Heart right ventricle (tissue), 16 donors: ENCODE measurements at regions not wholly inside any gene's neighbourhood (a gene's known extent, or its start where the extent isn't known, plus 50 kb on each side); places are given as distances from the start of the nearest gene placed in this dataset.

Experiments
- ATAC-seq, 8 donors: fragments of 200-7000 bp; cut with Tn5 transposase; one replicate each; pipeline ENCODE4 v1.9.1; 2020; ENCODE audit warnings: mild to moderate bottlenecking in 8 of 8, moderate library complexity in 8 of 8, moderate number of reproducible peaks in 1 of 8
- DNase-seq, 2 donors: peaks; one replicate each; pipeline ENCODE4 v3.0.0-alpha.2; 2020
- H3K27ac ChIP-seq, 10 donors: fragments of 200-600 bp; sonication (generic) in 2 of 10; one replicate each; pipeline versions ENCODE4 v1.5.0 to v1.8.0; 2020 to 2022; ENCODE audit warnings: mild to moderate bottlenecking in 3 of 10
- H3K27me3 ChIP-seq, 7 donors: fragments of 200-600 bp; one replicate each; pipeline ENCODE4 v1.8.0; 2021 to 2022; ENCODE audit warnings: mild to moderate bottlenecking in 2 of 7
- H3K36me3 ChIP-seq, 9 donors: fragments of 200-600 bp; sonication (generic) in 1 of 9; one replicate each; pipeline versions ENCODE4 v1.5.0 to v1.8.0; 2020 to 2022; ENCODE audit warnings: mild to moderate bottlenecking in 2 of 9
- H3K4me1 ChIP-seq, 9 donors: fragments of 200-600 bp; sonication (generic) in 1 of 9; one replicate each; pipeline versions ENCODE4 v1.5.0 to v1.8.0; 2020 to 2022; ENCODE audit warnings: mild to moderate bottlenecking in 4 of 9
- H3K4me3 ChIP-seq, 10 donors: fragments of 200-600 bp; sonication (generic) in 2 of 10; one replicate each; pipeline versions ENCODE4 v1.5.0 to v1.8.0; 2020 to 2022; ENCODE audit warnings: mild to moderate bottlenecking in 7 of 10, moderate library complexity in 2 of 10
- H3K9me3 ChIP-seq, 11 donors: fragments of 200-600 bp in 10 of 11; sonication (generic) in 2 of 11; one replicate each; pipeline versions ENCODE4 v1.5.0 to v1.8.0; 2013 to 2022; ENCODE audit warnings: mild to moderate bottlenecking in 2 of 11, control low read depth in 1 of 11, moderate library complexity in 1 of 11
- CTCF ChIP-seq, 9 donors: fragments of 200-600 bp; sonication (generic) in 2 of 9; IDR thresholded peaks; one replicate each; pipeline versions ENCODE4 v1.5.0 to v1.8.0; 2021 to 2022; ENCODE audit warnings: antibody characterized with exemption in 9 of 9, mild to moderate bottlenecking in 5 of 9, moderate library complexity in 1 of 9
- WGBS, 2 donors: extraction: QIAGEN DNeasy Blood & Tissue Kit; methylation state at CpG; one replicate each; pipeline ENCODE4 v1.1.7; 2013; ENCODE audit warnings: inconsistent platforms in 1 of 2; 5-methylcytosine and 5-hydroxymethylcytosine counted together
- intact Hi-C, 10 donors: fragments of 100-400 bp; cut with DNase I; formaldehyde crosslinking; loops; one replicate each; pipeline versions ENCODE4 v1.11.1 to v1.14.2; 2022
- donor health status: Arrhythmogenic right ventricular cardiomyopathy.
- donor health status: ischemic (EF 13 %, LVEDD 7.1; RV severe dilation, severe dysfunction).
- donor health status: healthy with polysubstance abuse.
- donor health status: DM: no; HTN: yes; CAD: no.
- donor health status: DM: no; HTN: no; CAD: no.
- donor health status: ischemic (EF 25% LVEDD 6.9; RV normal size, moderate dysfunction).
- donor health status: ischemic (EF 25% LVEDD 5.7; RV mildly dilated, moderate dysfunction).
- donor health status: healthy.
- donor health status: DM: yes; HTN: yes; CAD: no.
- donor health status: Ischemic cardiomyopathy.
- donor health status: ischemic (EF 35%, LVEDD 5.7; RV mildly dilated, moderate dysfunction).
- donor health status: nonischemic (EF 11% LVEDD 7.7; RV severe dilation, severe dysfunction).
- donor health status: DM: yes; HTN: yes; CAD: no.
- donor health status: PGD.
- donor health status: ischemic (EF 29% LVEDD 5.4; RV normal size, mild dysfunction).
- donor health status: nonischemic (EF 23%, LVEDD 6.1; RV moderate dilation, normal function).

- H3K27ac ChIP-seq: no peak overlapping the region
- ATAC-seq (no peak), DNase-seq (no peak)
- H3K36me3 ChIP-seq: no peaks in the 10 kb centered on the region
- peaks cover 0 to 44% (median 18%) of the 10 kb centered on the region in 7 donors for H3K27me3 ChIP-seq
- intact Hi-C loops: no loop called here
- no peaks in the 10 kb centered on the region for H3K4me1 ChIP-seq
- TF ChIP-seq CTCF (IDR thresholded peaks at IDR 0.05): no peak
- peaks cover 0 to 20% (median 10%) of the 10 kb centered on the region in 11 donors for H3K9me3 ChIP-seq
- H3K4me3 ChIP-seq: no peak overlapping the region
- WGBS, 2 donors: 78 to 82% methylated on average over 5 of the region's 5 CpGs
These were observed 111.5 kb upstream of the MKI67 start for GRCh38 chr10:128237710-128238109.

DNA sequence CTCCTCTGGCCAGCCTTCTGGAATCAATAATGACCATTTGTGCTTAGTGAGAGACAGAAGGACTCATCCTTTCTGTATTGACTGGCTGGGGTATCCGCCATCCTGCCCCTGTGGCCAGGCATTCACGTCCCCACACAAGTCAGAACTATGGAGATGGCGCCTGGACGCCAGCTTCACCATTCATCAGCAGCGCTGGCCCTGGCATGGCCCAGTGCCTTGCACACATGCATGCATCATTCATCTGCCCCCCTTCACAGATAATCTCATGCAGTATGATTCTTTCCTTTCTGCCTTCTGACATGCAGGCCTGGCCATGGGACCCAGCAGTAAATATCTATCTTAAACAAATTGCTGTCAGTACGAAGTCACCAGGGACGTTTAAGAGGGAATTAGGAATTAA, 114.8 kb upstream of the MKI67 start:
- Histone ChIP-seq H3K27ac (no peak overlapping the region), H3K27me3 (peaks cover 0 to 26% (median 11%) of the 10 kb centered on the region in 7 donors), H3K36me3 (no peaks in the 10 kb centered on the region), H3K9me3 (peaks cover 0 to 4% (median 0%) of the 10 kb centered on the region in 11 donors), H3K4me3 (no peak overlapping the region), H3K4me1 (no peaks in the 10 kb centered on the region)
- no peak for TF ChIP-seq CTCF (IDR thresholded peaks at IDR 0.05)
- WGBS, 2 donors: 89 to 91% methylated on average over 7 of the region's 7 CpGs
- ATAC-seq (no peak), DNase-seq (no peak)
- intact Hi-C loops: no loop called here

DNA sequence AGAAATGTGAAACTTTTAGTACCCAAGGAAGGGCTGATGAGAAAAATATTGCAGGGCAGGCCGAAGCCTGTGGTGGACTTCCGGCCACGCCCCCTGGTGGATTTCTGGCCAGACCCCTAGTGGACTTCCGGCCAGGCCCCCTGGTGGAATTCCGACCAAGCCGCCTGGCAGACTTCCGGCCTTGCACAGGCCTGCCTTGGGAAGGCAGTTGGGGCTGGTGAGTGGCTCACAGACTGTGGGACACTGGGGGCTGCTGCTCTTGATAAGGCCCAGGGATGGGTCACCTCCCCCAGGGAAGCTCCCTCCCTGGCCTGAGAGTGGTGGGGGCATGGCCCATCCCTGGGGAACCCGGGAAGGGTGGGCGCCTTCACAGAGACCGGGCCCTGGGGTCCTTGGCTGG, 116.4 kb upstream of the MKI67 start:
- Histone ChIP-seq H3K4me3 (no peak overlapping the region), H3K27ac (no peak overlapping the region), H3K4me1 (no peaks in the 10 kb centered on the region), H3K36me3 (no peaks in the 10 kb centered on the region), H3K27me3 (peaks cover 0 to 16% (median 7%) of the 10 kb centered on the region in 7 donors), H3K9me3 (peaks cover 0 to 4% (median 0%) of the 10 kb centered on the region in 11 donors)
- 63 to 66% methylated on average over 10 of the region's 10 CpGs for WGBS, 2 donors
- ATAC-seq (no peak), DNase-seq (no peak)
- TF ChIP-seq CTCF (IDR thresholded peaks at IDR 0.05): peak in 1 of 9 donors; percentile 9
- intact Hi-C loops: no loop called here

GRCh38 chr10:128245026-128245425, 118.8 kb upstream of the MKI67 start:
- no peaks in the 10 kb centered on the region for H3K36me3 ChIP-seq
- no peak for TF ChIP-seq CTCF (IDR thresholded peaks at IDR 0.05)
- no peaks in the 10 kb centered on the region for H3K4me1 ChIP-seq
- DNase-seq (no peak), ATAC-seq (no peak)
- no peak overlapping the region for H3K27ac ChIP-seq
- intact Hi-C loops: no loop called here
- 77 to 79% methylated on average over 5 of the region's 5 CpGs for WGBS, 2 donors
- H3K9me3 ChIP-seq: peaks cover 0 to 4% (median 0%) of the 10 kb centered on the region in 11 donors
- H3K27me3 ChIP-seq: peaks cover 0 to 13% (median 0%) of the 10 kb centered on the region in 7 donors
- no peak overlapping the region for H3K4me3 ChIP-seq
